GM12864 (cell line): ENCODE measurements at regions not wholly inside any gene's neighbourhood (a gene's known extent, or its start where the extent isn't known, plus 50 kb on each side); places are given as distances from the start of the nearest gene placed in this dataset.

Source experiments
- DNase-seq: peaks from one replicate; pipeline ENCODE4 v3.0.0-alpha.2; 2011; ENCODE audit warnings: low read depth
- H3K4me3 ChIP-seq: 2 replicates; pipeline ENCODE4 v1.5.1; 2011; ENCODE audit warnings: mild to moderate bottlenecking, low read depth, low read length, control low read depth
- TF ChIP-seq, protein P1 (sequence below): IDR thresholded peaks from 2 replicates; pipeline ENCODE4 v1.5.1; 2011; ENCODE audit warnings: low read depth, mild to moderate bottlenecking, moderate library complexity, low read length, control low read depth, inconsistent platforms; ENCODE audit errors: missing control alignments

DNA sequence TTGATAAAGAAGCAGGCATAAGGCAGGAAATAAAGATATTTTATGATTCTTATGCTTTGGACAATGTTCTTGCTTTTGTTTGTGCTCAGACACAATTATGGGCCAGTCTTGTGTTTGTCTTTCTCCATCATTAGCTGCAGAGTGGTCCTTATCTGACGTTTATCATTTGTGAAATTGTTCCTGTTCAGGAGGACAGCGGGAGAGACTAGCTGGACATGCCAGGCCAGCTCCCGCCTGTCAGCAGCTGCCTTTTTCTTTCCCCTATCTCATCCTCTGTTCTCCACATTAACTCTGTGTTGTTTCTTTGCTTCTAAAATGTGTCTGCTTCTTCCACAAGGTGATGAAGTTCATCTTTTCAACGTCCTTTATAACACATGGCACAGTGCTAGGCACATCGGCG, 333.5 kb downstream of the NPIPA8 start:
- DNase-seq: no peak
- H3K4me3 ChIP-seq: no peak overlapping the region
- TF ChIP-seq, protein P1, sequence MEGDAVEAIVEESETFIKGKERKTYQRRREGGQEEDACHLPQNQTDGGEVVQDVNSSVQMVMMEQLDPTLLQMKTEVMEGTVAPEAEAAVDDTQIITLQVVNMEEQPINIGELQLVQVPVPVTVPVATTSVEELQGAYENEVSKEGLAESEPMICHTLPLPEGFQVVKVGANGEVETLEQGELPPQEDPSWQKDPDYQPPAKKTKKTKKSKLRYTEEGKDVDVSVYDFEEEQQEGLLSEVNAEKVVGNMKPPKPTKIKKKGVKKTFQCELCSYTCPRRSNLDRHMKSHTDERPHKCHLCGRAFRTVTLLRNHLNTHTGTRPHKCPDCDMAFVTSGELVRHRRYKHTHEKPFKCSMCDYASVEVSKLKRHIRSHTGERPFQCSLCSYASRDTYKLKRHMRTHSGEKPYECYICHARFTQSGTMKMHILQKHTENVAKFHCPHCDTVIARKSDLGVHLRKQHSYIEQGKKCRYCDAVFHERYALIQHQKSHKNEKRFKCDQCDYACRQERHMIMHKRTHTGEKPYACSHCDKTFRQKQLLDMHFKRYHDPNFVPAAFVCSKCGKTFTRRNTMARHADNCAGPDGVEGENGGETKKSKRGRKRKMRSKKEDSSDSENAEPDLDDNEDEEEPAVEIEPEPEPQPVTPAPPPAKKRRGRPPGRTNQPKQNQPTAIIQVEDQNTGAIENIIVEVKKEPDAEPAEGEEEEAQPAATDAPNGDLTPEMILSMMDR: no peak

DNA sequence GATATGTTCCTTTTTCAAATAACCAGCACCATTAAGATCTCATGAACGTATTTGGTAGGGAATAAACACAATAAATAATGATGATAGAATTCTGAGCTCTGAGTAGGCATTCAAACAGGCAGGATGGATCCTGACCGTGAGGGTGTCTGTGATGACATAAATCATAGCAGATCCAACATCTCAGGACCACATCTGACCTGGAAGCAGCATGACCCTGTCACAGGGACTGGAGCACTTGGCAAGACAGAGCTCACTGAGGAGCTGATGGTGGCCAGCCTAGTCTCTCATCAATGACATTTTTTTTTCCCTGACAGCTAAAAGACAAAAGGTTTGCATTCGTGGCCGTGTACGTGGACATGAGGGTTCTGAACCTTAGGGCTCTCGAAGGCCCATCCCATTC, 337.5 kb downstream of the NPIPA8 start:
- TF ChIP-seq, protein P1: no peak
- H3K4me3 ChIP-seq: no peak overlapping the region
- DNase-seq: no peak

DNA sequence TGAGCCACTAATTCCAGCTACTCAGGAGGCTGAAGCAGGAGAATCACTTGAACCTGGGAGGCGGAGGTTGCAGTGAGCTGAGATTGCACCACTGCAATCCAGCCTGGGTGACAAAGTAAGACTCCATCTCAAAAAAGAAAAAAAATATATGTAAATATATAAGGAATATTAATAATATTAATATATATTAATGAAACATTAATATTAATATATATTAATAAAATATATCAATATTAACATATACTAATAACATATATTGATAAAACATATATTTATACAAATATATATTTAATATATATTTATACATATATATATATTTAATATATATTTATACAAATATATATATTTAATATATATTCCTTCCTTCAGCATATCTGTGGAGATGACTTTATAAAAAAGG, 338.0 kb downstream of the NPIPA8 start:
- no peak for DNase-seq
- TF ChIP-seq, protein P1: no peak

DNA sequence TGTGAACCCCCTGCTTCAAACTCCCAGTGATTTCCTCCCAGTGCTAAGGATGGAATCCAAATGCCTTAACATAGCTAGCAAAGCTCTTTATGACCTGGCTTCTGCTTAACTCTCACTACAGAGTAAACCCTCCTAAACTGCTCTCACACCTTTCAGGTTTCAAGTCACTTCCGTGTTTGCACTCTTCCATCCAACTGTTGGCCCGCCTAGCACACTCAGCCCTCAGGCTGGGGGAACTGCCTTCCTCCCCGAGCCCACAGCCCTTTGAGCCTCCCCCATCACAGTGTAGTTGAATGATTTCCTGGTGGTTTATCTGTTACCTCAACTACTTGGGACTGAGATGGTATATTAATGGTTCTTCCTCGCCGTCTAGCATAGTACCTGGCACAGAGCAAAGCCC, 342.5 kb downstream of the NPIPA8 start:
- no peak overlapping the region for H3K4me3 ChIP-seq
- no peak for DNase-seq
- TF ChIP-seq, protein P1: no peak

More for the DNA sequence above, 338.0 kb downstream of the NPIPA8 start:
- H3K4me3 ChIP-seq: no peak overlapping the region

DNA sequence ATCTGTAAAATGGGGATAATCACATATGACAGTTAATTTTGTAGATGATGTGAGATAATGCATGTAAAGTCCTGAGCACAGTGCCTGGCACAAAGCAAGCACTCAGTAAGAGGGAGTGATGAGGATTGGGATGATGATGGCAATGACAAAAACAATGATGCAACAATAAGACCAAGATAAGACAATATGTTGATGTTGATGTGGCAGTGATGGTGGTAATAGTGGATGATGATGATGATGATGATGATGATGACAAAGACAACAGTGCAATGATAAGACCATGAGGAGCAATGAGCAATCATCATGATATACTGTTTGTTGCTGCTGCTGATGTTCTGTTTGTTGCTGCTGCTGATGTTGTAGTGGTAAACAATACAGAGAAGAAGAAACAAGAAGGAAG, 344.1 kb downstream of the NPIPA8 start:
- no peak for DNase-seq
- no peak overlapping the region for H3K4me3 ChIP-seq
- TF ChIP-seq, protein P1: no peak

DNA sequence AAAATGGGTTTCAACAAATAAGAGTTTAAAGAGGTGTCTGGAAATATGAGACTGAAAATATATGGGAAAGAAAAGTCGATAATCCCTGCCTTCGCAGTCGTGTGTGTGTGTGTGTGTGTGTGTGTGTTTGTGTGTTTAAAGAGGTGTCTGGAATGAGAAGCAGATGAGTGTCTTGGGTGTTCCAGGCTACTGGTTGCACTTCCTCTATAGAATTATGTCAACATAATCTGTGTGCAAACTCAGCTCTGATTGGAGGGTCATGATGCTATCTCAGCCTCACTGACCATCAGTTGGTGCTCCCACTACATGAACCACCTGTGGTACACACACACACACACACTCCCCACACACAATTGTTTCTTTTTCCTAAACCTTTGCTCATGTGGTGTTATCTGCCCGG, 347.3 kb downstream of the NPIPA8 start:
- DNase-seq: no peak
- H3K4me3 ChIP-seq: no peak overlapping the region
- TF ChIP-seq, protein P1: no peak

DNA sequence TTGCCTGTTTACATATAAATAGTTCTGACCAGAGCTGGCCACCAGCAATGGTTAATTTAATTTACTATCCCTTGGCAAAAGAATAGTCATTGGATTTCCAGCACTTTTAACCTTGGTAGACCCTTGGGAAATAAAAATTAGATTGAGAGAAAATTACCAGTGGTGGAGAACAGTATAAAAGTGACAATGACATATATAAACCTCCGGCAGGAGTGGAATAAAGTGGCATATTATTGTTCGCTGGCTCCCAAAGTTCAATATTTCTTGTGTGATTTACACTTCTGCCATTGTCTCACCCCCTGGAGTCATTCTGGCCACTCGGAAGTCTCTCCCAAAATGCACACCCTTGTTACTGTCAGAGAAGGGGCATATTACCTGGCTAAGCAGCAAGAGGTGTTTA, 347.7 kb downstream of the NPIPA8 start:
- no peak overlapping the region for H3K4me3 ChIP-seq
- no peak for DNase-seq
- TF ChIP-seq, protein P1: no peak
